Smooth muscle cell (in vitro differentiated cells): ENCODE measurements at regions not wholly inside any gene's neighbourhood (a gene's known extent, or its start where the extent isn't known, plus 50 kb on each side); places are given as distances from the start of the nearest gene placed in this dataset.

Experiments used
- DNase-seq: peaks from one replicate; lab custom pipeline; 2025; ENCODE audit not compliant: unreplicated experiment; lab: John Stamatoyannopoulos, UW
- H2AFZ ChIP-seq: fragments of 200-600 bp; sonication (generic); 2 replicates; pipeline ENCODE4 v1.6.0; 2016; ENCODE audit warnings: antibody characterized with exemption, low read depth, mild to moderate bottlenecking
- H3F3A ChIP-seq: fragments of 200-600 bp; sonication (generic); 2 replicates; pipeline ENCODE4 v1.6.0; 2017; ENCODE audit warnings: antibody characterized with exemption, low read depth
- H3K27ac ChIP-seq: fragments of 200-600 bp; sonication (generic); 2 replicates; pipeline ENCODE4 v1.5.1; 2016; ENCODE audit warnings: low read depth, mild to moderate bottlenecking
- H3K27me3 ChIP-seq: fragments of 200-600 bp; sonication (generic); 2 replicates; pipeline ENCODE4 v1.6.1; 2016; ENCODE audit warnings: low read depth, mild to moderate bottlenecking
- H3K36me3 ChIP-seq: fragments of 200-600 bp; sonication (generic); 2 replicates; pipeline ENCODE4 v1.5.1; 2016; ENCODE audit warnings: low read depth
- H3K4me1 ChIP-seq: fragments of 200-600 bp; sonication (generic); 2 replicates; pipeline ENCODE4 v1.5.1; 2016; ENCODE audit warnings: low read depth
- H3K4me2 ChIP-seq: fragments of 200-600 bp; sonication (generic); 2 replicates; pipeline ENCODE4 v1.6.0; 2016; ENCODE audit warnings: mild to moderate bottlenecking
- H3K4me3 ChIP-seq: fragments of 200-600 bp; sonication (generic); 2 replicates; pipeline ENCODE4 v1.5.1; 2016; ENCODE audit warnings: mild to moderate bottlenecking
- H3K79me2 ChIP-seq: fragments of 200-600 bp; sonication (generic); 2 replicates; pipeline ENCODE4 v1.6.0; 2016; ENCODE audit warnings: low read depth, mild to moderate bottlenecking
- H3K9ac ChIP-seq: fragments of 200-600 bp; sonication (generic); 2 replicates; pipeline ENCODE4 v1.6.0; 2016; ENCODE audit warnings: low read depth
- H3K9me3 ChIP-seq: fragments of 200-600 bp; sonication (generic); replicated peaks from 2 replicates; pipeline ENCODE4 v1.5.1; 2016; ENCODE audit warnings: low read depth
- H4K20me1 ChIP-seq: fragments of 200-600 bp; sonication (generic); 2 replicates; pipeline ENCODE4 v1.6.0; 2016; ENCODE audit warnings: low read depth
- CTCF ChIP-seq: fragments of 200-600 bp; sonication (generic); IDR thresholded peaks from 2 replicates; pipeline ENCODE4 v1.5.1; 2017; ENCODE audit warnings: borderline replicate concordance, mild to moderate bottlenecking, antibody characterized with exemption; ENCODE audit not compliant: insufficient read depth, poor library complexity, severe bottlenecking
- WGBS: methylation state at CpG from one replicate; pipeline ENCODE4 v1.1.7; 2016; ENCODE audit warnings: low lambda C conversion rate; 5-methylcytosine and 5-hydroxymethylcytosine counted together

GRCh38 chr15:58327958-58328357 is 103.8 kb upstream of the LIPC start:
- Histone ChIP-seq H3K4me2 (no peak overlapping the region), H4K20me1 (no peaks in the 10 kb centered on the region), H3K27me3 (no peaks in the 10 kb centered on the region), H3K9me3 (no peaks in the 10 kb centered on the region), H3K36me3 (no peaks in the 10 kb centered on the region), H2AFZ (no peak overlapping the region), H3K4me3 (no peak overlapping the region), H3K79me2 (no peaks in the 10 kb centered on the region), H3K9ac (no peak overlapping the region), H3K4me1 (peaks cover 24% of the 10 kb centered on the region), H3F3A (peaks cover 13% of the 10 kb centered on the region), H3K27ac (no peak overlapping the region)
- 98% methylated on average over 1 of the region's 1 CpG for WGBS
- no peak for DNase-seq
- TF ChIP-seq CTCF, result no peak

GRCh38 chr15:58329211-58329610 is 102.6 kb upstream of the LIPC start:
- Histone ChIP-seq H3K27me3 (no peaks in the 10 kb centered on the region), H3K9ac (no peak overlapping the region), H3K79me2 (no peaks in the 10 kb centered on the region), H3F3A (peaks cover 13% of the 10 kb centered on the region), H4K20me1 (no peaks in the 10 kb centered on the region), H2AFZ (no peak overlapping the region), H3K4me3 (no peak overlapping the region), H3K27ac (no peak overlapping the region), H3K36me3 (no peaks in the 10 kb centered on the region), H3K9me3 (no peaks in the 10 kb centered on the region), H3K4me2 (no peak overlapping the region), H3K4me1 (peaks cover 24% of the 10 kb centered on the region)
- no peak for TF ChIP-seq CTCF
- DNase-seq, result no peak
- WGBS, result 90% methylated on average over 2 of the region's 2 CpGs

GRCh38 chr15:58329781-58330671 is 101.8 kb upstream of the LIPC start:
- no peak overlapping the region for H3K9ac ChIP-seq
- H3K27me3 ChIP-seq, result no peaks in the 10 kb centered on the region
- no peaks in the 10 kb centered on the region for H3K36me3 ChIP-seq
- H3K9me3 ChIP-seq, result no peaks in the 10 kb centered on the region
- H4K20me1 ChIP-seq, result no peaks in the 10 kb centered on the region
- 67% methylated on average over 13 of the region's 13 CpGs for WGBS
- no peak overlapping the region for H2AFZ ChIP-seq
- TF ChIP-seq CTCF, result no peak
- no peak for DNase-seq
- peak overlapping the region; percentile 98 for H3K27ac ChIP-seq
- peak overlapping the region; percentile 72 for H3K4me2 ChIP-seq
- H3F3A ChIP-seq, result peaks cover 13% of the 10 kb centered on the region
- peaks cover 24% of the 10 kb centered on the region for H3K4me1 ChIP-seq
- no peak overlapping the region for H3K4me3 ChIP-seq
- no peaks in the 10 kb centered on the region for H3K79me2 ChIP-seq
